GM19467 (cell line): ENCODE measurements at regions not wholly inside any gene's neighbourhood (a gene's known extent, or its start where the extent isn't known, plus 50 kb on each side); places are given as distances from the start of the nearest gene placed in this dataset.
"Not testable (repeated sequence)": the region's sequence is repeated elsewhere in the genome, so short reads cannot be mapped to it uniquely, and the experiment has no call there.

Source experiments
- ATAC-seq: cut with Tn5 transposase; IDR thresholded peaks from one replicate; pipeline ENCODE4 v1.9.1; 2021; ENCODE audit warnings: mild to moderate bottlenecking, moderate library complexity; ENCODE audit not compliant: unreplicated experiment

GRCh38 chr5:62139741-62140140, 166.3 kb upstream of the KIF2A start:
- ATAC-seq: no peak

- no peak for ATAC-seq
These were observed 163.7 kb upstream of the KIF2A start for GRCh38 chr5:62142351-62142750.

DNA sequence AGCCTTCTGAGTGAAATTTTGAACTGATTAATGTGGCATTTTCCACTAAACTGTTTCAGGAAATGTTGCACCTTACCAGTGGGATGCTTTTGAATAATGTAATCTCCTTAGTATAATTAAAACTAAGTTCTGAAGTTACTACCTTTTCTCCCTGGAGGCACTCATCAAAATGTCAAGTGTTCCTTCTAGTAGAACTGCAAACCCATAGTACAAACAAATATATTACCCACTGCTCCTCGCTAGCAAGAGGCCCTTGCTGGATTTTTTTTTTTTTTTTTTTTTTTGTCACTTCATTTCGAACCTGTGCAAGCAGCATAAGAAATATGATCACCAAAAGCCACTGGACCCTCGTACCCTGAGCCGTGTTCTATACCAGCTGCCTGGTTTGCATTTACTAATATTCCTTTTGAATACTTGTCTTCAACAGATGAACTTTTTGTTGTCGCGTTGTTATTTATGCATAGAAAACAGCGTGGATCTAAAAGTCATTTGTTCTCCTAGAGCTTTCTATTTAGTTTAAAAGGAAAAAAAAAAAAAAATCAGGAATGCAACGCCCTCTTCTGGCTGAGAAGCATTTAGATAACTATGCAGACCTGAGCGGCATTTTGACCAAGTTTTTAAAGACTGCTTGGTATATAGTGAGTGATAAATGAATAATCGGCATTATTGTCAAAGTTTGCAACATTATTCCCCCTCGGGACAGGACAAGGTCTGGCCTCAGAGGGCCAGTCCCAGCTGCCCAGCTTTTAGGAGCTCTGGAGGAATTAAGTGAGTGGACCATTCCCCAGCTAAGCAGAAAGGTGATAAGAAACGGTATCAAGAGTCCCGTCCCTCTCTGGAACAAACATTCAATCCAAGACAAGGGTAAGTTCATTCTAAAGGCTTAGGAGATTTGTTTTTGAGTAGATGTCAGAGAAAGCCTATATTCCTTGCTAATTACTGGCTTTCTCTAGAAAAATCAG, 162.5 kb upstream of the KIF2A start:
- no peak for ATAC-seq

- ATAC-seq: no peak
These were observed 161.5 kb upstream of the KIF2A start for GRCh38 chr5:62144401-62145022.

DNA sequence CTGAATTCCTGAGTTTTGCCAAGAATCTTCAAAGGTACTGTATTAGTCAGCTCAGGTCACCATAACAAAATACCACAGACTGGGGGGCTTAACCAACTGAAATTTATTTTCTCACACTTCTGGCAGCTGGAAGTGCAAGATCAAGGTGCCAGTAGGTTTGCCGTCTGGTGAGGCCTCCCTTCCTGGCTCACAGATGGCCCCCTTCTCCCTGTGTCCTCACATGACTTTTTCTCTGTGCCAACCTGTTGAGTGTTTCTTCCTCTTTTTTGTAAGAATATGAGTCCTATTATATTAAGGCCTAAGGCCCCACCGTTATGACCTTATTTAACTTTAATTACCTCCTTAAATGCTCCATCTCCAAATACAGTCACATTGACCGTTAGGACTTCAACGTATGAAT, 156.1 kb upstream of the KIF2A start:
- ATAC-seq: no peak

- ATAC-seq: no peak
These were observed 153.5 kb upstream of the KIF2A start for GRCh38 chr5:62152394-62153087.

GRCh38 chr5:62154758-62155157, 151.2 kb upstream of the KIF2A start:
- no peak for ATAC-seq

- no peak for ATAC-seq
These were observed 150.0 kb upstream of the KIF2A start for GRCh38 chr5:62155988-62156387.

DNA sequence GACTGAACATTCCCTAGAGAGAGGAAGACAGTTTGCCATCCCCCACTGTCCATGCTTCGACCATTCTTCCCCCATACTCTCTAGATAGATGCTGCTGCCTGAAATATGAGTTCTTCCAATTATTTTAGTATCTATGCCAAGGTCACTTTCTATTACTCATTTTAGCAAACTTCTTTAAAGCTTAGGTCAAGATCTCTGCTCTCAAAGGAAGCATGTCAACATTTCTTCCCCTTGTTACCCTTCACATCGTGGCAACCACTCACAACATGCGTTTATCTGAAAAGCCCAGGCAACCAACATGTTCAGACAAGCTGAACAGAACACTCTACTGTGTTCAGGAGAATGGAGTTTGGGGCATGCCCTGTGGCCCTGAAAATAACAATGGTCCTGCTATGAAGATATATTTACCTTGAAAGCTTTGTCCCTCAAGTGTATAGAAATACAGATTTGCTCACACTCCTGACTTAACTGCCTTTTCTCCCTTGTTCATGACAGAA, 138.4 kb upstream of the KIF2A start:
- no peak for ATAC-seq

- ATAC-seq: no peak
These were observed 137.3 kb upstream of the KIF2A start for GRCh38 chr5:62168506-62169281.

- ATAC-seq: no peak
These were observed 127.7 kb upstream of the KIF2A start for GRCh38 chr5:62178258-62178657.

- no peak for ATAC-seq
These were observed 123.2 kb upstream of the KIF2A start for GRCh38 chr5:62182802-62183201.

DNA sequence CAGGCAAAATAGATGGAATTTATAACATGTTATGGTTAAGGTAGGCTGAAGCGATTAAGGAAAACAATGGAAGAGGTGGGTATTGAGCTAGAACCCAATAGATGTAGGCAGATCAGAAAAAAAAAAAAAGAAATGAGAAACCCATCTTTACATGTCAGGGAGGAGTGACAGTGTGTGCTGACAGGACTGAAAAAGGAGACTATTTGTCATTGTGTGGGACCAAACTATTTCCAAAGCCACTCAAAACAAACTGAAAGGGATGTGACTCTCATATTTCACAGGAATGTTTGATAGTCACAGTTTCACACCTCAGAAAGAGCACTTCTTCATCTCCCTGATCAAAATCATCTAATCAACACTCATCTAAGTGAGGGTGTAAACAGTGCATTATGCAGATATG, 122.3 kb upstream of the KIF2A start:
- ATAC-seq: no peak

- ATAC-seq: no peak
These were observed 121.6 kb upstream of the KIF2A start for GRCh38 chr5:62184444-62184843.

DNA sequence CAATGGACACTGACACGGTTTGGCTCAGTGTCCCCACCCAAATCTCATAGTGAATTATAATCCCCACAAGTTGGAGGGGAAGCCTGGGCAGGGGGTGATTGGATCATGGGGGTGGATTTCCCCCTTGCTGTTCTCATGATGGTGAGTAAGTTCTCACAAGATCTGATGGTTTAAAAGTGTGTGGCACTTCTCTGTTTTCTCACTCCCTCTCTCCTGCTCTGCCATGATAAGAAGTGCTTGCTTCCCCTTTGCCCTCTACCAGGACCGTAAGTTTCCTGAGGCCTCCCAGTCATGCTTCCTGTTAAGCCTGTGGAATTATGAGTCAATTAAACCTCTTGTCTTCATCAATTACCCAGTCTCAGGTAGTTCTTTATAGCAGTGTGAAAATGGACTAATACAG, 115.8 kb upstream of the KIF2A start:
- ATAC-seq: no peak

DNA sequence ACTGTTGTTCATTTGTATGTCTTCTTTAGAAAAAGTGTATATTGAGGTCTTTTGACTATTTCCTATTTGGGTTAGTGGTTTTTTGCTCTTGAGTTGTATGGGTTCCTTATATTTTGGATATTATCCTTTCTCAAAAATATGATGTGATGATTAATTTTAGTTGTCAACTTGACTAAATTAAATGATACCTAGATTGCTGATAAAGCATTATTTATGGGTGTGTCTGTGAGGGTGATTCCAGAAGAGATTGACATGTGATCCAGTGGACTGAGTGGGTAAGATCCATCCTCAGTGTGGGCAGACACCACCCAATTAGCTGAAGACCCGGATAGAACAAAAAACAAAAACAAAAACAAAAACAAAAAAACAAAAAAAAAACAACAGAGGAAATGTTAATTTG, 115.1 kb upstream of the KIF2A start:
- no peak for ATAC-seq

DNA sequence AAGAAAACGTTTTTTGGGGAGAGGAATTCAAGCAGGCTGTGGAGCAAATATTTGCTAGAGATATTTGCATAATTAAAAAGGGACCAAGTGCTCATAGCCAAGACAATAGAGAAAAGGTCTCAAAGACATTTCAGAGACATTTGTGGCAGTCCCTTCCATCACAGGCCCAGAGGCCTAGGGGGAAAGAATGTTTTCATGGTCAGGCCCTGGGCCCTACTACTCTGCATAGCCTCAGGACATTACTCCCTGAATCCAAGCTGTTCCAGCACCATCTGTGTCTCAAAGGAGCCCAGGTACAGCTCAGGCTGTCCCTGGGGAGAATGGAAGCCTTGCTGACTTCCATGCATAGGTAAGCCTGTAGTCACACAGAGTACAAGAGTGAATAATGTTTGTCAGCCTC, 113.0 kb upstream of the KIF2A start:
- ATAC-seq: no peak

GRCh38 chr5:62196532-62196931, 109.5 kb upstream of the KIF2A start:
- ATAC-seq: not testable (repeated sequence)

- ATAC-seq: no peak
These were observed 108.3 kb upstream of the KIF2A start for GRCh38 chr5:62197697-62198096.

DNA sequence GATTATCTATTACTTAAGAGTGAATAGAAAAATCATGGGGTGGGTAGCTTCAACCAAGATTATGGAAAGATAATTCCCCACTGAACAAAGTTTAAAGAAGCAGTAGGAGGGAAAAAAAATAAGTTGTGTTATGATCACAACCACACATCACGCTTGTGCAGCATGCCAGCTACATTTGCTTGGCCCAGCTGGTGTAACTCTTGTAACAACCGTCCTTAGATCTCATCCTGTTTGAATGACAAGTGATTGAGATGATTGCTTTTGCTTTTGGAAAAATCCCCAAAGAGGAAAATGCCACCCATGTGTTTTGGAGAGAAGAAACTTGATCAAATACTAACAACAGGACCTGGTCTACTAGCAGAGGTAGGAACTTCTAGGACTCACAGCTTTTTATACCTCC, 107.6 kb upstream of the KIF2A start:
- no peak for ATAC-seq
